Ishikawa (cell line): ENCODE measurements at regions not wholly inside any gene's neighbourhood (a gene's known extent, or its start where the extent isn't known, plus 50 kb on each side); places are given as distances from the start of the nearest gene placed in this dataset.

Source experiments
- CEBPB ChIP-seq: IDR thresholded peaks from 2 replicates; pipeline ENCODE4 v1.6.1; 2012
- CREB1 ChIP-seq: IDR thresholded peaks from 2 replicates; pipeline ENCODE4 v1.6.1; 2012; ENCODE audit warnings: low read depth
- EGR1 ChIP-seq: IDR thresholded peaks from 2 replicates; pipeline ENCODE4 v1.6.1; 2012
- EP300 ChIP-seq: IDR thresholded peaks from 2 replicates; pipeline ENCODE4 v1.6.1; 2012; ENCODE audit warnings: borderline replicate concordance
- FOXM1 ChIP-seq: IDR thresholded peaks from 2 replicates; pipeline ENCODE4 v1.6.1; 2012; ENCODE audit warnings: low read depth, borderline replicate concordance
- NFIC ChIP-seq: IDR thresholded peaks from 2 replicates; pipeline ENCODE4 v1.6.1; 2012
- RAD21 ChIP-seq: IDR thresholded peaks from 2 replicates; pipeline ENCODE4 v1.6.1; 2012; ENCODE audit warnings: low read depth
- REST ChIP-seq: IDR thresholded peaks from 2 replicates; pipeline ENCODE4 v1.6.1; 2012; ENCODE audit warnings: low read depth, mild to moderate bottlenecking
- TAF1 ChIP-seq: IDR thresholded peaks from 2 replicates; pipeline ENCODE4 v1.6.1; 2012; ENCODE audit warnings: low read depth, mild to moderate bottlenecking
- TCF12 ChIP-seq: IDR thresholded peaks from 2 replicates; pipeline ENCODE4 v1.6.1; 2012; ENCODE audit warnings: low read depth
- TEAD4 ChIP-seq: IDR thresholded peaks from 2 replicates; pipeline ENCODE4 v1.6.1; 2012
- USF1 ChIP-seq: IDR thresholded peaks from 2 replicates; pipeline ENCODE4 v1.6.1; 2012
- YY1 ChIP-seq: IDR thresholded peaks from 2 replicates; pipeline ENCODE4 v1.6.1; 2012; ENCODE audit warnings: low read depth
- ZBTB7A ChIP-seq: IDR thresholded peaks from 2 replicates; pipeline ENCODE4 v1.6.1; 2012; ENCODE audit warnings: low read depth
- TF ChIP-seq, protein P1 (sequence below): IDR thresholded peaks from 2 replicates; pipeline ENCODE4 v1.6.1; 2012

GRCh38 chr22:48142388-48142787, 1379.9 kb downstream of the TBC1D22A start:
- TF ChIP-seq FOXM1 (no peak), EP300 (no peak), USF1 (no peak), CREB1 (no peak), YY1 (no peak), TEAD4 (no peak), EGR1 (no peak), CEBPB (no peak), TAF1 (no peak), REST (no peak)
- TF ChIP-seq, protein P1, sequence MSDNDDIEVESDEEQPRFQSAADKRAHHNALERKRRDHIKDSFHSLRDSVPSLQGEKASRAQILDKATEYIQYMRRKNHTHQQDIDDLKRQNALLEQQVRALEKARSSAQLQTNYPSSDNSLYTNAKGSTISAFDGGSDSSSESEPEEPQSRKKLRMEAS, result no peak

GRCh38 chr22:48141301-48141700, 1378.9 kb downstream of the TBC1D22A start:
- no peak for TF ChIP-seq EGR1
- no peak for TF ChIP-seq TAF1
- TF ChIP-seq USF1, result no peak
- TF ChIP-seq CEBPB, result no peak
- no peak for TF ChIP-seq CREB1
- TF ChIP-seq NFIC, result no peak
- TF ChIP-seq, protein P1, result no peak
- no peak for TF ChIP-seq YY1
- no peak for TF ChIP-seq REST
- no peak for TF ChIP-seq FOXM1
- TF ChIP-seq TEAD4, result no peak
- no peak for TF ChIP-seq TCF12
- TF ChIP-seq EP300, result no peak

DNA sequence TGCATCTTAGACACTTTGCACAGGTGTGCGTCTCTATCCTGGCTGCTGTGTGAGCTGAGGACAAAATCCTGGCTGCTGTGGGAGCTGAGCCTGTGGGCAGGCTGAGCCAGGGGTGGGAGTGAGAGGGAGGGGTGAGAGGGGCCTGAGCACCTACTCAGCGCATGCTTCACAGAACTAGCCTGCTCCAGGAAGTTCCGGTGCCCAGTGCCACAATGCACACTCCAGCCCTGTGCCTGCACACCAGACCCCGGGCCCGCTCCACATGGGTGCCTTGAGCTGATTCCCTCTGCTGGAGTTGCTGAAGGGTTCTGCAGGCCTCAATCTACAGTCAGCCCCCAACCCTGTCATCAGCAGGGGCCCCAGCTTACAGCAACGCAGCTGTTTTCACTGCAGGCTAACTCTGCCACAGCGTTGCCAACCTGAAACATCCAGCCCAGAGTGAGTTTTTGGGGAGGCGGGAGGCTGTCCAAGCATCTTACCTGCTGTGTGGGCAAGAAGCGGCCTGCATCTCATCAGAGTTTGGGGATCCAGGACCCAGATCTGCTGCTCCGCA, 1377.9 kb downstream of the TBC1D22A start:
- TF ChIP-seq USF1 (no peak), NFIC (no peak), TEAD4 (no peak), YY1 (no peak), RAD21 (no peak), TAF1 (no peak), FOXM1 (no peak), ZBTB7A (no peak), REST (no peak), TCF12 (no peak), EP300 (no peak), CREB1 (no peak), EGR1 (no peak), CEBPB (no peak)
- TF ChIP-seq, protein P1, result no peak

GRCh38 chr22:48139776-48140175, 1377.3 kb downstream of the TBC1D22A start:
- TF ChIP-seq TEAD4 (no peak), YY1 (no peak), RAD21 (no peak), TCF12 (no peak), EP300 (no peak), EGR1 (no peak), REST (no peak), USF1 (no peak), ZBTB7A (no peak), CREB1 (no peak), NFIC (no peak), TAF1 (no peak), FOXM1 (no peak), CEBPB (no peak)
- TF ChIP-seq, protein P1, result no peak
